ENCODE measurements at regions not wholly inside any gene's neighbourhood (a gene's known extent, or its start where the extent isn't known, plus 50 kb on each side); places are given as distances from the start of the nearest gene placed in this dataset.
"Not testable (repeated sequence)": the region's sequence is repeated elsewhere in the genome, so short reads cannot be mapped to it uniquely, and the experiment has no call there.

GRCh38 chr6:141077355-141078333, 1055.1 kb upstream of the GJE1 start:
- DNase-seq (ENCODE audit: low read depth) = no peak

DNA sequence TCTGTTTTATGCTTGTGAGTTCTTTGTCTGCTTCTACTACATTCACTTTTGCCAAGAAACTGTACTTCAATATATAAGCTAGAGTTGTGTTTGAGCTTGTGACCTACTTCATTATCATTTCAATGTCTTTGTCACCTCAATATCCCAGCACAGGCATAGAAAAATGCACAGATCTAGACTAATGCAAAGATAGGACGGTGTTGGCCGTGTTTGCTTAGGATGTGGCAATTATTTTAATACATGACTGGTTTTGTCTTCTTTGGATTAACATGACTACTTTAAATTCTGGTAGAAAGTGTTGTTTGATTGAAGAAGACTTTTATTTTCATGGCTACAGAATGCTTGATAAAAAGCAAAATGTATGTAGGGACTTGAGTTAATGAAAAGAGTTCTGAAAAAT, 1075.0 kb upstream of the GJE1 start:
- no peak for DNase-seq (ENCODE audit: low read depth)

- DNase-seq (ENCODE audit: low read depth) = no peak
Observed at GRCh38 chr6:141056945-141057625, 1075.6 kb upstream of the GJE1 start.

DNA sequence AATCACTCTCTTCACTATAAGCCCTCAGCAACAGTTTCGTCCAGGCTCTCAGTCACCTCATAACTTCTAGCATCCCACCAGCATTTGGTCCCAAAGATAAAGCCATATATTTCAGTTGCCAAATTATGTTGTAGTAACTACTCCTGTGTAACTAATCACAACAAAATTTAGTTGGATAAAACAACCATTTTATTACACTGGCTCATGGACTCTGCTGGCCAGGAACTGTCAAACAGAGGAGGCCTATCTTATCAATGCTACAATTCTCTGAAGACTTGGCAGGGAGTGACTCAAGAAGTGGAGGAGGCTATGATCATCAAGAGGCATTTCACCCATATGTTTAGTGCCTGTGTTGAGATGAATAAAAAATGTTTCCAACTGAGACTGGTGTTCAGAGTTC, 1082.3 kb upstream of the GJE1 start:
- no peak for DNase-seq (ENCODE audit: low read depth)

DNA sequence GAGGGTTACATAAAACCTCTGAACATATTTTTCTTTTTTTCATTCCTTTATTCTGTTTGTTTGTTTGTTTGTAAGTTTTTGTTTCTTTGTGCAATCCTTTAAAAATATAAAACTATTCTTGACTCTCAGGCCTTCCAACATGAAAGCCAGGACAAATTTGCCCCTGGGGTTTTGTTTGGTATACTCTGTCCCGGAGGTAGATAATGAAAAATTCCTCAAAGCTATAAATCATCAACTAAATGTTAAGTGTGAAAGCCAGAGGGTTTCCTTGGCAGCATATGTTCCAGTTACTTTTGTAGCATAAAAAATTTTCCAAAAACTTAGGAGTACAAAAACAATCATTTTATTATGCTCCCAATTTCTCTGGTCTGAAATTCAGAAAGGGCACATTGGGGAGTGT, 1084.3 kb upstream of the GJE1 start:
- DNase-seq (ENCODE audit: low read depth) = no peak

GRCh38 chr6:141046496-141046895, 1086.2 kb upstream of the GJE1 start:
- not testable (repeated sequence) for DNase-seq (ENCODE audit: low read depth)

DNA sequence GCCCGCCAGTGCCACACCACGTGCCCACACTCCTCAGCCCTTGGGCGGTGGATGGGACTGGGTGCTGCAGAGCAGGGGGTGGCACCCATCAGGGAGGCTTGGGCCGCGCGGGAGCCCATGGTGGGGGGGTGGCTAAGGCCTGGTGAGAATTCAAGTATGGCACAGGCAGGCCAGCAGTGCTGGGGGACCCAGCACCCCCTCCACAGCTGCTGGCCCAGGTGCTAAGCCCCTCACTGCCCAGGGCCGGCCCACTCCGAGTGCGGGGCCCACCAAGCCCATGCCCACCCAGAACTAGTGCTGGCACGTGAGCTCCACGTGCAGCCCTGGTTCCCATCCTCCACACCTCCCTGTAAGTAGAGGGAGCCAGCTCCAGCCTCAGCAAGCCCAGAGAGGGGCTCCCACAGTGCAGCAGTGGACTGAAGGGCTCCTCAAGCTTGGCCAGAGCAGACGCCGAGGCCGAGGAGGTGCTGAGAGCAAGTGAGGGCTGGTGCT, 1091.1 kb upstream of the GJE1 start:
- no peak for DNase-seq (ENCODE audit: low read depth)

DNA sequence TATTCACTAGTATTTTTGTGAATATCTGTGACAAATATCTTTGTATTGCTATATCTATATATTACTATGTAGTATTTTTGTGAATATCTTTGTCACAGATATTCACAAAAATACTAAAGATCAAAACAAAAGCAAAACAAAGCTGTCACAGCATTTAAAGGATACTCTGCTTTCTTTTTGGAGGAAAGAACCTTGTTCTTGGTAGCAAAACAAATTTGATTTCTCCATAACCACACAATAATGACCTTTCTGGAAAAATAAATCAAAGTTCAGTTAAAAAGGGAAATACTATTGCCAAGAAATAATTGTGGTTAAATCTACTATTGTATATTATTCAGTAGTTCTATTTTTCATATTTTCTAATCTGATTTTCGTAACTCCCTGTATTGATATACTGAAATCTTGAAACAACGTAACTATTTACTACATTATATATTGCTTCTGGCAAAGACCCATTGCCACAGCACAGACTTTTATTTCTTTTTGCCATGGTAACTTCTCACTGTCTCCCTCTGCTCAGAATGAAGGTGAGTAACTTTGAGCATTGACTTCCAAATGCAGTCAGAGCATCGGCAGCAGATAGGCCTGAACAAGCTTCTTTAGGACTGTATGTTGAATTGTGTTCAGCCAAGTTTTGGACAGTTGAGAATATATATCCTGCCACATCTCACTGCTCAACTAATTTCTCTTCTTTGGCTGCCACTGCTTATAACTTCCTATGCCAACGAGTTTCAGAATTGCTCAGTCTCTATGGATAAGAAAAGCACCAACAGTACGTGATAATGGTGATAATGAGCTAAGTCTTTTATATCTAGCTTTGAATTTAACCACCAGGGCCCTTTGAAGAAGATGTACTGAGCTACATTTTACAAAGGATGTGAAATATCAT, 1097.2 kb upstream of the GJE1 start:
- no peak for DNase-seq (ENCODE audit: low read depth)

DNA sequence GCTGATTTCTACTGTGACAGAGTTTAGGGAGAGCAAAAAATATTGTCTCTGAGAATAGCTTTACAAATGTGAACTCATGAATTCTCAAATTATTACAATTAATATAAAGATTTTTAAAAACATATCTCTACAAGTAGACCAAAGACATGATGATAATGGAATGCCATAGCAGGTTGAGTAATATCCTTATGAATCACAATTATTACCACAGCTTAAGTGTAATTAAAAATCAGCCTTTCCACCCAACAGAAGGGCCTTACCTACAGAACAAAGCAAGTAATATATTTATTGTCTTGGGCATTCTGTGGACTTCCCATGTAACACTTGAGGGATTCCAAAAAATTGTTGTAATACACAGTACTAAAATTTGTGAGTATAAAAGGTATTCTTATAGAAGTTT, 1099.6 kb upstream of the GJE1 start:
- no peak for DNase-seq (ENCODE audit: low read depth)

GRCh38 chr6:141029908-141030307, 1102.8 kb upstream of the GJE1 start:
- DNase-seq (ENCODE audit: low read depth) = no peak

- no peak for DNase-seq (ENCODE audit: low read depth)
Observed at GRCh38 chr6:141028791-141029280, 1103.9 kb upstream of the GJE1 start.

DNA sequence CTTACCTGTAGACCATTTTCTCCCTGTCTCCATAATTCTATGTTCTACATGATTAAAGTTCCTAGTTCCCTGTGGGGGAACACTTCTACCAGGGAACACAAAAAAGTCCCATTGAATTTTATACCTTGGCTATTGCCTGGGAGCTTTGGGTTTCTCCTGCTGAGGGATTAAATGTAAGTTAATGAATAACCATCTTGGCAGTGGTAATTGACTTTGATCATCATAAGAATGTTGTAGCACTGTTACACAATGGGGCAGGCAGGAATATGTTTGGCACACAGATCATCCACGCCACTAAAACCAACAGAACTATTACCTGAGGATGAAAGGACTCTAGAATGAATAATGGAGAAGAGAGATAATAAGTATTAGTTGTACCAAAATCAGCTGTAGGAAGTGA, 1106.2 kb upstream of the GJE1 start:
- no peak for DNase-seq (ENCODE audit: low read depth)

- no peak for DNase-seq (ENCODE audit: low read depth)
Observed at GRCh38 chr6:141024526-141024925, 1108.2 kb upstream of the GJE1 start.

GRCh38 chr6:141017941-141018340, 1114.8 kb upstream of the GJE1 start:
- no peak for DNase-seq (ENCODE audit: low read depth)

DNA sequence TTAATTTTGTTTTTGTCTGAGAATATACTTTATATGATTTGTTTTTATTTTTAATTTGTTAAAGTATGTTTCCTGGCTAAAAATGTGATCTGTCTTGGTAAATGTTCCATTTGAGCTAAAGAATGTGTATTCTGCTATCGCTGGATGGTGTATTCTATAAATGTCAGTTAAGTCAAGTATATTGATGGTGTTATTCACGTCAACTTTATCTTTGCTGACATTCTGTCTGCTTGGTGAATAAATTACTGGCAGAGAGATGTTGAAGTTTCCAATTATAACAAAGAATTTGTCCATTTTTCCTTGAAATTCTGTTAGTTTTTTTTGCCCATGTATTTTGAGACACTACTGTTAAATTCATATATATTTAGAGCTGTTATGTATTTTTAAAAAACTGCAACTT, 1131.8 kb upstream of the GJE1 start:
- DNase-seq (ENCODE audit: low read depth) = no peak

- no peak for DNase-seq (ENCODE audit: low read depth)
Observed at GRCh38 chr6:140993515-140993914, 1139.2 kb upstream of the GJE1 start.

GRCh38 chr6:140992678-140993077, 1140.0 kb upstream of the GJE1 start:
- no peak for DNase-seq (ENCODE audit: low read depth)

GRCh38 chr6:140988780-140989179, 1143.9 kb upstream of the GJE1 start:
- DNase-seq (ENCODE audit: low read depth) = no peak

DNA sequence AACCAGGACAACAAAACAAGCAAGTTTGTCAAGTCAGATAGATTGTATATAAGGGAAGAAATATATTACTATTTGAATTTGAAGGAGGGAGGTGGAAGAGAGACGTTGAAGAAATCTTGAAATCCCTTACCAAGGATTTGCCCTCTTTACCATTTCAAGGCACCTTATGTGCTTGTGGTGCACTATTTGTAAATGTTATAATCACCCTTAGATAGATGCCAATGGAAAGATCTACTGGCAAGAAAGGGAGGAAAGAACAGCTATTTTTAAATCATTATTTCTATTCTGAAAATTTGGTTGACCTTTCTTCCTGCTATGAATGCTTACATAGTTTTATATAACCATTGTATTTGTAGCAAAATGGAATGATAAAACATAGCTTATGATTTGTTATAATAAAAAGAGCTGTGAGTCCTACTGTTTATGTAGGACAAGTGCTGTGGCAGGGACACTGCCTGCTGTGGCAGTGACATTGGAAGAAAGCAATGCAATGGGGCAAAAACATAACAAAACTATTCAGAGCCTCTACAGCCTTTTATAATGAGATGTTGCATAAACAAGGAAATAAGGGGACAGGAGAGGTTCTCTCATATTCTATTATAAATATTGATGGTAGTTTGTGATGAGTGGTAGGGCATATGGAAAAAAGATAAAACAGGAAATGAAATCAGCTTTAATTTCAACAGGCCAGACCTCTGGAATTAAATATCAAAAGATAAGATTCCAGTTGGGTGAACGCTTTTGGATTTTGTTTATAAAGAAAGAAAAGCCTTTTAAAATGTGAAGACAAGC, 1145.2 kb upstream of the GJE1 start:
- DNase-seq (ENCODE audit: low read depth) = no peak

GRCh38 chr6:140985679-140986275, 1146.9 kb upstream of the GJE1 start:
- DNase-seq (ENCODE audit: low read depth) = no peak
